Right forelimb (tissue), 1 donor: ENCODE measurements at regions not wholly inside any gene's neighbourhood (a gene's known extent, or its start where the extent isn't known, plus 50 kb on each side); places are given as distances from the start of the nearest gene placed in this dataset.

Experiments
- DNase-seq: peaks from one replicate; pipeline ENCODE4 v3.0.0-alpha.2; 2018

DNA sequence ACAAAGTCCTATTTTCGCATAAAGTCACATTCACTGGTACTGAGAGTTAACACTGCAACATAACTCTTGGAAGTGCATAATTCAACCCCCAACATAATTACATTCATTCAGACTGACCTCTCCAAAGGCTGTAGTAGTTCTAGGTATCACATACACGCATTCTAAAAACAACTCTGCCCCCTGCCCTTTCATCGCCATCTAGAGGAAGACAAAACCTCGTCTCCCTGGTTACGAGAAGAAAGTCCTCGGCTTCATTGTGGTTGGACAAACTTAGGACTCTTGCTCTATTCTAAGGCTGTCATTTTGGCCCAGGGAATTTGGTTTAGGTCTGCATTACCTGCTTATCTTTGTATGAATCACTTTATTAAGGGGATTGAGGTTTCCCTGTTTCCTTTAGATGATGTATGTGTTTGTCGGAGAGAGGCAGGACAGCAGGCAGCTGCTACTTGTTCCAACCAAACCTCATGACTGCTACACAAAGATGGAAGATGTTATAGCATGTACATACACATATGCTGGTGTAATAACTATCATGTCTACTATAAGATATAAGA, 215.4 kb upstream of the NRXN1 start:
- DNase-seq: no peak

- no peak for DNase-seq
Observed at GRCh38 chr2:51243892-51244535, 212.1 kb upstream of the NRXN1 start.

GRCh38 chr2:51237626-51238271, 205.8 kb upstream of the NRXN1 start:
- DNase-seq: no peak

GRCh38 chr2:51232027-51232426, 200.1 kb upstream of the NRXN1 start:
- no peak for DNase-seq

- DNase-seq: no peak
Observed at GRCh38 chr2:51231071-51231470, 199.1 kb upstream of the NRXN1 start.

- no peak for DNase-seq
Observed at GRCh38 chr2:51225377-51225776, 193.4 kb upstream of the NRXN1 start.

- no peak for DNase-seq
Observed at GRCh38 chr2:51224790-51225189, 192.9 kb upstream of the NRXN1 start.

GRCh38 chr2:51222106-51222505, 190.2 kb upstream of the NRXN1 start:
- DNase-seq: no peak

DNA sequence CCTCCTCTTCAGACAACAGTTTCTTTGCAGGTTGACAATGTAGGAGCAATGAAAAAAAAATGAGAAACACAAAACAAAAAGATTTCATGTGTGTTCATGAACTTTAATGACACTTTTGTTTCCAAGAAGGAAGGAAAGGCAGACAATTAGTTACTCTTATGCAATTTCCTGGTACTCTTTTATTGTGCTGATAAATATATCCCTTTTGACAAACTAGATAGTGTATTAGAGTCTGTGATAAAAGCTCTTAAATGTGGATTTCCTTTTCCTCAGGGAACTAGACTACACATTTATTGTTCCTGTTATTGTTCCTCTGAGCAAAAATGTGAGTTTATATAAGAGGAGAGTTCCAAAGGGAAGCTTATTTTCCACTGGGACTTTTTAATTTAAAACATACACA, 188.7 kb upstream of the NRXN1 start:
- no peak for DNase-seq

DNA sequence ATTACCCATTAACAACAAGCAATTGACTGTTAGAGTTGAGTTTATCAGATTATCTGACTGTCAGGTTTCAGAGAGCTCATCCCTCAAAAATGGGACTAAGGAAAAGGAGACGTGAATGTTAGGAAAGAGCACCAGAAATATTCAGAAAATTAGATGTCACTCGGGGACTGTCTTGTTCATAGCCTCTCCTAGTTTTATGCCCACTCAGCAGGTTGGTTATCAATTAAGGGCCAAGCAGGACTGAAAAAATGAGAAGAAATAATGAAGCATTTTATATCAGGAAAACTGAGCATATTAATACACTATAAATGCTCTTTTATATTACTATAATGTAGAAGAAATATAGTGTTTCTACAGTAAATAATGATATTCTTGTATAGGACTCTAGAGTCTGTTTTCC, 188.1 kb upstream of the NRXN1 start:
- DNase-seq: no peak

DNA sequence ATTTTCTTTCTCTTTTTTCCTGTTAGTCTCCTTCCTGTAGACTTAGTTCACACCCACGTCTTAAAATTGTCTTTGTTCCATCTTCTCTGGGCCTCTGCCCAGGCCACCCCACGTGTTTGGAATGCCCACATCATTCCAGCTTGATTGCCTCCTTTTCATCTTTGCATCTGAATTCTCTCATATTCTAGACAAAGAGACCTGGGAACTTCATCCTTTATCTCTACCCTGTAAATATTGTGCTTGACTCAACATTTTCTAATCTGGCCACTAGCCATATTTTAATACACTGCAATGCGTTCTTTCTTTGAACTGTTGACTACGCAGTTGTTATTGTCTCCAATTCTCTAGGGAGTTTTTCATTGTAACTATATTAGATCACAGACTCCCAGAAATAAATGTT, 187.5 kb upstream of the NRXN1 start:
- no peak for DNase-seq

GRCh38 chr2:51218047-51218446, 186.1 kb upstream of the NRXN1 start:
- DNase-seq: no peak

DNA sequence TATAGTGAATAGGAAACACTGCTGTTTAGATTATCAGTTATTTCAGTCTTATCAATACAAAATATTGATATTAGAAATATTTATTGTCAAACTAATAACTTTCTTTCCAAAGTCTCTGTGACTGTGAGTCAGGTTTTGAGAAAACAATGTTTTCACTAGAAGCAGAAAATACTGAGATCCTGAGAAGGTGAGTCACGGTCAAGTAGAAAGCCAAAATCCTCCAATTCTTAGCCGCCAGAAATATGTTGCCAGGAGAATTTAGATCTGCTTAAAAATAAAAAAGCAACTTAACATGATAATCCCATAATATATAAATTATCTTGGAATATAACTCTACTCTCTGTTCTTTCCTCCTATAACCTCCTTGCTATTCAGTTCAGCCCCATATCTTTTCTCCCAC, 181.9 kb upstream of the NRXN1 start:
- no peak for DNase-seq

DNA sequence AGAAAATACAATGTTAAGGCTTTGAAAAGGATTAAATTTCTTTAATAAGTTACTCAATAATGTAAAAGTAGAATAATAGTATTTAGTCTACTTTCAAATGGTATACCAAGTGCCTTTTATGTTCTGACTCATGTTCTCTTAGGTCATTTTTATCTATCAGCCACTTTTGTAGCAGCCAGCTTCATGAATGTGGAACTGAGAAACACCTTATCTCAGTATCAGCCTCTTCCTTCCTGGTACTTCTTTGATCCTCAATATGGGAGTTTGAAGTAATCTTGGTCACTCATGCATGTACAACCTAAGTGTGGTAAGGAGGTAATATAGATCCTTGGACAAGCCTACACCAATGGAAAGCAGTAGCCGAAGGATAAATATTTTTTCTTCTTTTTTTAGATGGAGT, 180.4 kb upstream of the NRXN1 start:
- DNase-seq: no peak

DNA sequence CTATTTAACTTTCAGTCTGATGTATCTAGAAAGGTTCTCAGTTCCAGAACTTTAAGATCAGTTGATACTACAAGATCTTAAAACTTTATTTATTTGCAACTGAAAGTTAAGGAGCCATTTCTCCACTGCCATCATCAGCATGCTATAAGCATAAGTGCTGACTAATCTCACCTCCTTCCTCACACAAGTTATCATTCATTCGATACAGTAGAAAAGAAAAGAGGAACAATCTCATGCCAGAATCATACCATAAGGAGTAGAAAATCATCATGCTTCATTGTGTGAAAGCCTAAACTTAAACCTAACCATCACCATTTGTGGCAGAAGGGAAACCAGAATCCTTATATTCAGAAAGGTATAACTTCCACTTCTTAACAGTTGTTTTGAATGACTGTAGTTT, 176.6 kb upstream of the NRXN1 start:
- DNase-seq: no peak

DNA sequence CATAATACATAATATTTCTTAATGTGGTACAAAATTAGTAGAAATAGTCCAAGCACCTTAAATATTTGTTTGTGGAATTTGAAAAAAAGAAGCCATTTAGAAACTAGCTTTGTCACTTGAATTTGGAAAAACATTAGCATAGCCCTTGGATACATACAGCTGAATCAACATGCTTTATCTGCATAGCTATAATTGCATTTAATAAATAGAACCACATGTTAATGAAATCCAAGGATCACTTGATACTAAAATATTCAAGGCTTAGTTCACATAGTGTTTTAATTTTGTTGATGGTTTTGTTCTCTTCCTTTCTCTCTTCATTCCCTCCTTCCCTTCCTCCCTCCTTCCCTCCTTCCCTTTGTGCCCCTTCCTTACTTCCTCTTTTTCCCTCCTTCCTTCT, 169.4 kb upstream of the NRXN1 start:
- no peak for DNase-seq

- DNase-seq: no peak
Observed at GRCh38 chr2:51194656-51195055, 162.7 kb upstream of the NRXN1 start.

GRCh38 chr2:51170273-51170672, 138.3 kb upstream of the NRXN1 start:
- no peak for DNase-seq

DNA sequence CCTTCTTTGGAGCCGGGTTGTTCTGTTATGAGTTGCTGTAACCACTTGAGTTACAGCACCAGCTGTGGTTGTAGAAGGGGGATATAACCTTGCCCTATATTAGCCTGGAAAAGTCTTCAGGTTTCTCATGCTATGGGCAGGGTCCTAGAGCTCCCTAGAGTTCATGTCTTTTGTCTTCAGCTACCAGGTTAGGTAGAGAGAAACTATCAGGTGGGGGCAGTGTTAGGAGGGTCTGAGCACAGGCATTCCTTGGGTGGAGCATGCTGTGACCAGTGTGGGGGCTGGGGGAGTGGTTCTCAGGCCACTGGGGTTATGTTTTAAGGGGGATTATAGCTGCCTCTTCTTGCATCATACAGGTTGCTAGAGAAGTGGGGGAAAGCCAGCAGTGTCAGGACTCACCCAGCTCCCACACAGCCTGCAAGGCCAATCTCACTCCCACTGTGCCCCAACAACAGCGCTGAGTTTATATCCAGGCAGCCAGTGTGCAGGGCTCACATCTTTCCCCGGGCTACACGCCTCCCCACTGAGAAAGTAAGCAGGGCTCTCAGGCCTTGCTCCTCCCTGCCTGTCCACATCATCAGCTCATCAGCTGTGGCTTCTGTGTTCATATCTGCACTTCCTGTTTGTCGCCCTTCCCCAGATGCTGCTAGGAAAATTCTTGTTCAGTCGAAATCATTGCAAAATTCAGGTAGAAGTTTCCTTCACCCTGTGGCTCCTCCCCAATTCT, 133.8 kb upstream of the NRXN1 start:
- DNase-seq: no peak

DNA sequence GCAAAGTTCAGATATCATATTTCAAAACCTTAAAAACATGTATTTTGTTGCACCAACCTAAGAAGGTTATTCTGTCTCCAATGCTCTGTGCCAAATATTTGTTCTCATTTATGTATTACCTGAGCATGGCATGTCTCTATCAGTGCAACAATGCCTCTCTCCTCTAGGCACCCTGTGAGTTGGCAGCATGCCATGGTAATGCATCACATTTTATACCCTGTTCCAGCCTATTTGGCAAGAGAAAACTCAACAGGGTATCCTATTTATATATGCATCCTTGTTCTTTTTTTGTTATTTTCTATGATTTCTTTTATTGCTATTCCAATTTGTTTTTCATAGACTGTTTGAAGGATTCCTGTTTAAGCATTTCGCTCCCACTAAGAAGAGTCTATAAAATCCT, 126.3 kb upstream of the NRXN1 start:
- DNase-seq: no peak

DNA sequence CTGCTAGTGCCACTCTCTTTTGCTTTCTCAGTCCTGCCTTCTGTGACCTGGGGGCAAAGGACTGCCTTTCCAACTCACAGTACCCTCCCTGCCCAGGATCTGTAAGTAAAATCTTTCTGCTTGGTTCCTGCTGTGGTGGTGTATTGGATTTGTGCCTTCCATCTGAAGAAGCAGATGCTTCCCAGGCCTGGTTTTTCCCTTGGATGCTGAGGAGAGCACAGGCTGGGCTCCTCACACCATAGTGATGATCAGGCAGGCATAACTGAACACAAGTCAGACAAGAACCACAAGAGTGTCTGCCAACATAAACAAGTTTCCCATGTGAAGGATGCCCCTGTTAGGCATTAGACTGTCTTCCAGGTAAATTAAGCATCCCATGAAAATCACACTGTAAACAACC, 121.3 kb upstream of the NRXN1 start:
- DNase-seq: no peak

- DNase-seq: no peak
Observed at GRCh38 chr2:51151490-51152140, 119.7 kb upstream of the NRXN1 start.

DNA sequence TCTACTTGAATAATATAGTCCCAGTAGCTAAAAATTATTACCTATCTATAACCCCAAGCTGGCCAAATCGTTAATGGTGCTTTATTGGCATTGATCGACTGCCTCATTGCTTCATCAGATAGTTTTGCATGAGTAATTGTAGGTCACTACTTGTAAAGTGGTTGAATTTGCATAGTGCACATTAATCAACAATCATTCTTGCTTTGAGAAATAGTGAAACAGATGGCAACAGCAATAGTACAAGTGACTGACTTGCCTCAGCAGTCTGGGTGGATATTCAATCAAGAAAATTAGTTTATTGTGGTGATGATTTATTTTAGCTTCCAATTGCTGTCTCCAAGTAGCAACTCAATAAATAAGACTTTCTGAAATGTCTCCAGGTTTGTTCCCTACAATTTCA, 117.8 kb upstream of the NRXN1 start:
- DNase-seq: no peak

DNA sequence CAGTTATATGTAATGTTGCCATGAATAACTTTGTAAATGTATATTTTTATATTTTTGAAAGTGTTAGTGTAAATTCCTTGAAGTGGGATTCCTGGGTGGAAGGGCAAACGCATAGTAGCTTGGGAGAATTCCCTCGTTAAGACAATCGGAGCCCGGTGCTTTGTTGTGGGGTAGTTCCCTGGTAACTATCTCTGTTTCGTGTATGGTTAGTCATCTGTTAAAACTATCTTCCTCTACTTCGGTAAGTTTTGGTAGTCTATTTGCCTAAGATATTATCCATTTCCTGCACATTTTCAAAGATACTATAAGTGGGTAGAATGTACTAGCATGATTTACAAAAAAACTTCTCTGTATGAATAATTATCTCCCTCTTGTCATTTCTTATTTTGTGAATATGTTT, 113.8 kb upstream of the NRXN1 start:
- no peak for DNase-seq
